Fibroblast of lung (primary cell): ENCODE measurements at regions not wholly inside any gene's neighbourhood (a gene's known extent, or its start where the extent isn't known, plus 50 kb on each side); places are given as distances from the start of the nearest gene placed in this dataset.

Experiments used
- EZH2 ChIP-seq: IDR thresholded peaks from 2 replicates; pipeline ENCODE4 v1.5.1; 2012; ENCODE audit warnings: low read length, control low read depth, mild to moderate bottlenecking; ENCODE audit errors: missing control alignments
- TF ChIP-seq, protein P1 (sequence below), 2 donors: IDR thresholded peaks in 1 of 2; conservative IDR thresholded peaks in 1 of 2; 1 replicate in 1 of 2; 2 replicates in 1 of 2; pipeline ENCODE4 v1.5.1; 2011 to 2012; ENCODE audit warnings: low read length in 2 of 2, control low read depth in 1 of 2, inconsistent platforms in 1 of 2, low read depth in 1 of 2, mild to moderate bottlenecking in 1 of 2

DNA sequence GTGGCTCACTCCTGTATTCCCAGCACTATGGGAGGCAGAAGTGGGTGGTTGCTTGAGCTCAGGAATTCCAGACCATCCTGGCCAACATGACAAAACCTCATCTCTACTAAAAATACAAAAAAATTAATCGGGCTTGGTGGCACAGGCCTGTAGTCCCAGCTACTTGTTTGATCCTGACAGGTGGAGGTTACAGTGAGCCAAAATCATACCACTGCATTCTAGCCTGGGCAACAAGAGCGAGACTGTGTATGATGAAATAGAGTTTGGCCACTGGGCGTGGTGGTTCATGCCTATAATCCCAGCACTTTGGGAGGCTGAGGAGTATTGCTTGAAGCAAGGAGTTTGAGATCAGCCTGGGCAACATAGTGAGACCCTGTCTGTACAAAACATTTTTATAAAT, 173.3 kb downstream of the TANC2 start:
- TF ChIP-seq, protein P1, sequence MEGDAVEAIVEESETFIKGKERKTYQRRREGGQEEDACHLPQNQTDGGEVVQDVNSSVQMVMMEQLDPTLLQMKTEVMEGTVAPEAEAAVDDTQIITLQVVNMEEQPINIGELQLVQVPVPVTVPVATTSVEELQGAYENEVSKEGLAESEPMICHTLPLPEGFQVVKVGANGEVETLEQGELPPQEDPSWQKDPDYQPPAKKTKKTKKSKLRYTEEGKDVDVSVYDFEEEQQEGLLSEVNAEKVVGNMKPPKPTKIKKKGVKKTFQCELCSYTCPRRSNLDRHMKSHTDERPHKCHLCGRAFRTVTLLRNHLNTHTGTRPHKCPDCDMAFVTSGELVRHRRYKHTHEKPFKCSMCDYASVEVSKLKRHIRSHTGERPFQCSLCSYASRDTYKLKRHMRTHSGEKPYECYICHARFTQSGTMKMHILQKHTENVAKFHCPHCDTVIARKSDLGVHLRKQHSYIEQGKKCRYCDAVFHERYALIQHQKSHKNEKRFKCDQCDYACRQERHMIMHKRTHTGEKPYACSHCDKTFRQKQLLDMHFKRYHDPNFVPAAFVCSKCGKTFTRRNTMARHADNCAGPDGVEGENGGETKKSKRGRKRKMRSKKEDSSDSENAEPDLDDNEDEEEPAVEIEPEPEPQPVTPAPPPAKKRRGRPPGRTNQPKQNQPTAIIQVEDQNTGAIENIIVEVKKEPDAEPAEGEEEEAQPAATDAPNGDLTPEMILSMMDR (conservative IDR thresholded peaks at IDR 0.05 in 1 of 2, IDR thresholded peaks at IDR 0.05 in 1 of 2; ENCODE audit: low read depth in 1 of 2, low read length in 2 of 2): no peak
- no peak for TF ChIP-seq EZH2
